ENCODE measurements at regions not wholly inside any gene's neighbourhood (a gene's known extent, or its start where the extent isn't known, plus 50 kb on each side); places are given as distances from the start of the nearest gene placed in this dataset.

GRCh38 chr2:104127049-104127770 lies 726.7 kb upstream of the POU3F3 start:
- H3K27ac Mint-ChIP-seq: no peak overlapping the region
- no peak for DNase-seq
- H3K36me3 Mint-ChIP-seq: no peaks in the 10 kb centered on the region
- no peak overlapping the region for H3K4me3 Mint-ChIP-seq
- CTCF ChIA-PET: no interaction called here
- no peaks in the 10 kb centered on the region for H3K4me1 Mint-ChIP-seq
- H3K27me3 Mint-ChIP-seq: no peaks in the 10 kb centered on the region
- no peaks in the 10 kb centered on the region for H3K9me3 Mint-ChIP-seq

GRCh38 chr2:104140361-104140760 lies 713.6 kb upstream of the POU3F3 start:
- peaks cover 10% of the 10 kb centered on the region for H3K9me3 Mint-ChIP-seq
- no peak overlapping the region for H3K27ac Mint-ChIP-seq
- no peak overlapping the region for H3K4me3 Mint-ChIP-seq
- no peaks in the 10 kb centered on the region for H3K4me1 Mint-ChIP-seq
- DNase-seq: no peak
- no peaks in the 10 kb centered on the region for H3K36me3 Mint-ChIP-seq
- no peaks in the 10 kb centered on the region for H3K27me3 Mint-ChIP-seq
- CTCF ChIA-PET: no interaction called here

GRCh38 chr2:104158191-104158590 lies 695.7 kb upstream of the POU3F3 start:
- Mint-ChIP-seq H3K36me3 (no peaks in the 10 kb centered on the region), H3K4me3 (no peak overlapping the region), H3K27me3 (no peaks in the 10 kb centered on the region)

GRCh38 chr2:104163611-104164130 lies 690.2 kb upstream of the POU3F3 start:
- H3K27ac Mint-ChIP-seq: no peak overlapping the region
- H3K4me1 Mint-ChIP-seq: no peaks in the 10 kb centered on the region
- H3K27me3 Mint-ChIP-seq: no peaks in the 10 kb centered on the region
- no peak for DNase-seq
- H3K4me3 Mint-ChIP-seq: no peak overlapping the region
- H3K36me3 Mint-ChIP-seq: no peaks in the 10 kb centered on the region
- CTCF ChIA-PET: no interaction called here
- H3K9me3 Mint-ChIP-seq: peaks cover 3% of the 10 kb centered on the region

More at GRCh38 chr2:104158191-104158590, 695.7 kb upstream of the POU3F3 start:
- Mint-ChIP-seq H3K9me3 (peaks cover 3% of the 10 kb centered on the region), H3K27ac (no peak overlapping the region), H3K4me1 (no peaks in the 10 kb centered on the region)
- DNase-seq: no peak
- CTCF ChIA-PET: no interaction called here

- DNase-seq: no peak
- Mint-ChIP-seq H3K4me3 (no peak overlapping the region), H3K4me1 (no peaks in the 10 kb centered on the region), H3K27me3 (no peaks in the 10 kb centered on the region), H3K9me3 (peaks cover 3% of the 10 kb centered on the region), H3K36me3 (no peaks in the 10 kb centered on the region), H3K27ac (no peak overlapping the region)
- CTCF ChIA-PET: no interaction called here
Observed at GRCh38 chr2:104164721-104165252, 689.1 kb upstream of the POU3F3 start.

- no peaks in the 10 kb centered on the region for H3K36me3 Mint-ChIP-seq
- no peaks in the 10 kb centered on the region for H3K27me3 Mint-ChIP-seq
- no peak for DNase-seq
- H3K27ac Mint-ChIP-seq: no peak overlapping the region
- peaks cover 12% of the 10 kb centered on the region for H3K9me3 Mint-ChIP-seq
- CTCF ChIA-PET: no interaction called here
- no peak overlapping the region for H3K4me3 Mint-ChIP-seq
- H3K4me1 Mint-ChIP-seq: no peaks in the 10 kb centered on the region
Observed at GRCh38 chr2:104177179-104177578, 676.7 kb upstream of the POU3F3 start.

GRCh38 chr2:104179644-104180043 lies 674.3 kb upstream of the POU3F3 start:
- DNase-seq: no peak
- H3K36me3 Mint-ChIP-seq: no peaks in the 10 kb centered on the region
- no peaks in the 10 kb centered on the region for H3K4me1 Mint-ChIP-seq
- peaks cover 15% of the 10 kb centered on the region for H3K9me3 Mint-ChIP-seq
- no peak overlapping the region for H3K4me3 Mint-ChIP-seq
- no peaks in the 10 kb centered on the region for H3K27me3 Mint-ChIP-seq
- CTCF ChIA-PET: no interaction called here
- no peak overlapping the region for H3K27ac Mint-ChIP-seq

- Mint-ChIP-seq H3K36me3 (no peaks in the 10 kb centered on the region), H3K27me3 (no peaks in the 10 kb centered on the region), H3K27ac (no peak overlapping the region), H3K9me3 (no peaks in the 10 kb centered on the region), H3K4me1 (no peaks in the 10 kb centered on the region), H3K4me3 (no peak overlapping the region)
- CTCF ChIA-PET: no interaction called here
- DNase-seq: no peak
Observed at GRCh38 chr2:104200533-104201168, 653.3 kb upstream of the POU3F3 start.

GRCh38 chr2:104213758-104214157 lies 640.2 kb upstream of the POU3F3 start:
- Mint-ChIP-seq H3K36me3 (no peaks in the 10 kb centered on the region), H3K27ac (no peak overlapping the region), H3K4me1 (no peaks in the 10 kb centered on the region), H3K27me3 (no peaks in the 10 kb centered on the region), H3K9me3 (no peaks in the 10 kb centered on the region), H3K4me3 (no peak overlapping the region)
- DNase-seq: no peak
- CTCF ChIA-PET: no interaction called here

- no peak overlapping the region for H3K27ac Mint-ChIP-seq
Observed at GRCh38 chr2:104215269-104216161, 638.4 kb upstream of the POU3F3 start.

GRCh38 chr2:104233591-104233990 lies 620.3 kb upstream of the POU3F3 start:
- Mint-ChIP-seq H3K9me3 (peaks cover 7% of the 10 kb centered on the region), H3K4me1 (no peaks in the 10 kb centered on the region), H3K27me3 (no peaks in the 10 kb centered on the region), H3K4me3 (no peak overlapping the region), H3K27ac (no peak overlapping the region), H3K36me3 (no peaks in the 10 kb centered on the region)
- no peak for DNase-seq
- CTCF ChIA-PET: no interaction called here

More at GRCh38 chr2:104215269-104216161, 638.4 kb upstream of the POU3F3 start:
- H3K4me1 Mint-ChIP-seq: no peaks in the 10 kb centered on the region
- H3K36me3 Mint-ChIP-seq: no peaks in the 10 kb centered on the region
- H3K9me3 Mint-ChIP-seq: no peaks in the 10 kb centered on the region
- no peak for DNase-seq
- no peak overlapping the region for H3K4me3 Mint-ChIP-seq
- CTCF ChIA-PET: no interaction called here
- no peaks in the 10 kb centered on the region for H3K27me3 Mint-ChIP-seq

- Mint-ChIP-seq H3K27ac (no peak overlapping the region), H3K27me3 (no peaks in the 10 kb centered on the region), H3K36me3 (no peaks in the 10 kb centered on the region), H3K4me3 (no peak overlapping the region), H3K4me1 (no peaks in the 10 kb centered on the region), H3K9me3 (peaks cover 10% of the 10 kb centered on the region)
- CTCF ChIA-PET: no interaction called here
- no peak for DNase-seq
Observed at GRCh38 chr2:104236491-104236890, 617.4 kb upstream of the POU3F3 start.

- H3K36me3 Mint-ChIP-seq: no peaks in the 10 kb centered on the region
- H3K4me3 Mint-ChIP-seq: no peak overlapping the region
- DNase-seq: no peak
- no peak overlapping the region for H3K27ac Mint-ChIP-seq
- peaks cover 9% of the 10 kb centered on the region for H3K9me3 Mint-ChIP-seq
- no peaks in the 10 kb centered on the region for H3K27me3 Mint-ChIP-seq
- CTCF ChIA-PET: no interaction called here
- H3K4me1 Mint-ChIP-seq: no peaks in the 10 kb centered on the region
Observed at GRCh38 chr2:104240984-104241383, 612.9 kb upstream of the POU3F3 start.

- CTCF ChIA-PET: no interaction called here
- no peaks in the 10 kb centered on the region for H3K4me1 Mint-ChIP-seq
- no peak for DNase-seq
- no peaks in the 10 kb centered on the region for H3K36me3 Mint-ChIP-seq
- H3K9me3 Mint-ChIP-seq: no peaks in the 10 kb centered on the region
- no peaks in the 10 kb centered on the region for H3K27me3 Mint-ChIP-seq
- no peak overlapping the region for H3K27ac Mint-ChIP-seq
- H3K4me3 Mint-ChIP-seq: no peak overlapping the region
Observed at GRCh38 chr2:104249629-104250028, 604.3 kb upstream of the POU3F3 start.
